ENCODE measurements at regions not wholly inside any gene's neighbourhood (a gene's known extent, or its start where the extent isn't known, plus 50 kb on each side); places are given as distances from the start of the nearest gene placed in this dataset.

GRCh38 chr21:24903994-24904635 lies 703.2 kb downstream of the MRPL39 start:
- no peak for DNase-seq

GRCh38 chr21:24899138-24899537 lies 708.1 kb downstream of the MRPL39 start:
- DNase-seq, result no peak

- DNase-seq, result no peak
Measured at GRCh38 chr21:24897883-24898282, 709.4 kb downstream of the MRPL39 start.

DNA sequence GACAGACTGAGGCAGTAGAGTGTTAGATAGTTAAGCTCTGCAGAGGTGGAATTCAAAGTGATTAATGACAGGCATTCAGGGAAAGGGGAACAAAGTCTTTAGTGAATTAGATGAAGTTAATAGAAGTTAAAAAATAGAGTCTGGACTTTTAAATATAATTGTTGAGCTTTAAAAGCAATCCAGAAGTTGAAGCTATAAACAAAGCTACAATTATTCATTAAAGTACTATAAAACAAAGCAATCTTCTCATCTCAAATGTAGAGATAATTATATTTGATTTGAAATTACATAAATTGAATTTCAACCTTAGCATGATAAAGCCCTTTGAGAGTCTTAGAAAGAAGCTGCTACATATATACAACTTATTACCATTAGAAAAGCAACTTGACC lies 710.6 kb downstream of the MRPL39 start:
- no peak for DNase-seq

DNA sequence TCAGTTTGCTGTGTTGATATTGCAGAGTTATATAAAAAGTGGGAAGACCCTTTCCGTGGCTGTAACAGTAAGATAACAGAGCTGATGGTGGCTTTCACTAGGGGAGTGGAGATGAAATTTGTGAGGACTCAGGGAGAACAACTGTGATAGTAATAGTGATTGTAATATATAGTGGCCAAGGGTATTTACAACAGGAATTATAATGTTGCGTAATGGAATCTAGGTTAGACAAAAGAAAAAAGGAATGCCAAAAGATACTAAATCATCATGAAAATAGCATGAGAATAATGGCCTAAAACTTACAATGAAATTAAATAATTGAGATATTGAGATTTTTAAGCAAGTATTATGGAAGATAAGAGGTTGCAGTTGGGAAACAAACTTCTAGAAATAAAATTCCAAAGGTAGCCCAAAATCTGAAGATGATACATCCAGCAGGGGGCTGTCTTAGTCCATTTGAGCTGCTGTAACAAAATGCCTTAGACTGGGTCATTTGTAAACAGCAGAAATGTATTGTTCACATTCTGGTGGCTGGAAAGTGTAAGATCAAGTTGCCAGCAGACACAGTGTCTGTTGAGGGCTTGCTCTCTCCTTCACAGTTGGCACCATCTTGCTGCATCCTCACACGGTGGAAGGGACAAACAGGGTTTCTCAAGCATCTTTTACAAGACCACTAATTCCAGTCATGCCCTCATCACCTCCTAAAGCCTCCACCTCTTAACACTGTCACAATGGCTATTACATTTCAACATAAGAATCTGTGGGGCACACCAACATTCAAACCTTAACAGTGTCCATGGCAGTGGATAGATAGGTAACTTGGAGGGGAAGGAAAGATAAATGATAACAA lies 711.2 kb downstream of the MRPL39 start:
- DNase-seq, result peak in 1 of 58 donors; percentile 3

- no peak for DNase-seq
Measured at GRCh38 chr21:24894324-24894723, 713.0 kb downstream of the MRPL39 start.

GRCh38 chr21:24890021-24890420 lies 717.3 kb downstream of the MRPL39 start:
- no peak for DNase-seq

- DNase-seq, result no peak
Measured at GRCh38 chr21:24881506-24881905, 725.8 kb downstream of the MRPL39 start.

DNA sequence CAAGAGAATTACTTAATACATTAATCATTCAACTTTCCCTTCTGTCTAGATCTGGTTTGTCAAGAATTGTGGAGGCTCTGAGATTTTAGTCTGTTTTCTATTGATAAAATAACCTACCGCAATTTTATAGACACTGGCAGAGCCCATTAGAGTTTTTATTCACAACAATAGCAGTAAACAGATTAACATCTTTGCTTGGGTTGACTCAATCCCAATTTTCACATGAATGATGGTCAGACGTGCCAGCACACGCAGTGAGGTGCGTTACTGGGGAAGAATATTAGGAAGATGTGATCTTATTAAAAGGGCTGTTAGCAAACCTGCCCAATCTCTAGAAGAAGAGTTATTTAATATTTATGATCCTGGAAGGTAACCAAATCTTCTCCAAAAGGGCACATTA lies 736.6 kb downstream of the MRPL39 start:
- DNase-seq, result no peak

DNA sequence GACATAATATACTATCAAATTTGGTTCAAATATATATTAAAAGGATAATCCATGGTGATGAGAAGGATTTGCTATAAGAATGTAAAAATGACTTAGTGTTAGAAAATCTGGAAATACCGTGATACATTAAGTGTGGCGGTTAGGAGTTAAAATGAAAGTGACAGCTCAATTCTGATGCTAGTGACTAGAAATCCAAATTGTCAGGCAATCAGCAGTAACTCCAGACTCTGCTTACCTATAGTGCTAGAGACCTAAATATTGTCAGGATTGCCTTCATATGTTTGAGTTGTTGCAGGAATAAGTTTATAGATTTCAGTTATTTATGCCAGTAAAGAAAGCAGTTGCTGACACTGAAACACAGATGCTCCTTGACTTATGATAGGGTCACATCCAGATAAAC lies 737.4 kb downstream of the MRPL39 start:
- no peak for DNase-seq

DNA sequence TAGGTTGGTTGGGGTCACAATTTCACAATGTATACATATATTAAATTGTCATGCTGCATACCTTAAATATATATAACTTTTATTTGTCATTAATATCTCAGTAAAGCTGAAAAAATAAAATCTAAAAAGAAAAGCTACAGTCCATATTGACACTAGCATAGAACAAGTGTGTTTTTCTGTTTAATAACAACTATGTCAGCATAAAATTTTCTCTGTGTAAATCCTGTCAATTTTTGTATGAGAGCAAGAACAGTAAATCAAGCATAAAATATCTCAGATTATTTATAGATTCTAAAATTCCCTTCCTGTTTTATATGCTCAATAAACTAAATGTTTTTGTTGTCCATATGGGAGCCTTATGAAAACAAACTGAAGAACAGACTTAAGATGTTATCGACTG lies 739.2 kb downstream of the MRPL39 start:
- no peak for DNase-seq

DNA sequence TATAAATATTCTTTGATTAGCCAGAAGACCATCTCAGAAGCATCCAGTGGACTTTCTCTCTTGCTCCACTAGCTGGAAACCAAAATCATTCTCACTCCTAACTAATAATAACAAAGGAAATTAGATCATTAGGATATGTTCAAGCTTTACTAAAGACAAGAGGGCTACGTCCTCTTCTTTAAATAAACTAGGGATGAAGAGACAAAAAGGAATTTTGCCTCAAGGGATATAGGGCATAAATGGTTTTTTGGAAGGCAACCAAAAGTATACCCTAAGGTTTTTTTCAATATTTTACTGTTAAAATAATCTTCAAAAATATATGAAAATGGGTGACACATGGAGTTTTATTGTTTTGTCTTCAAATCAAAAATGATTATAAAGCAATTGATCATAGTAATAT lies 745.8 kb downstream of the MRPL39 start:
- no peak for DNase-seq

- no peak for DNase-seq
Measured at GRCh38 chr21:24856326-24856725, 751.0 kb downstream of the MRPL39 start.

GRCh38 chr21:24852610-24853195 lies 754.6 kb downstream of the MRPL39 start:
- DNase-seq, result no peak

DNA sequence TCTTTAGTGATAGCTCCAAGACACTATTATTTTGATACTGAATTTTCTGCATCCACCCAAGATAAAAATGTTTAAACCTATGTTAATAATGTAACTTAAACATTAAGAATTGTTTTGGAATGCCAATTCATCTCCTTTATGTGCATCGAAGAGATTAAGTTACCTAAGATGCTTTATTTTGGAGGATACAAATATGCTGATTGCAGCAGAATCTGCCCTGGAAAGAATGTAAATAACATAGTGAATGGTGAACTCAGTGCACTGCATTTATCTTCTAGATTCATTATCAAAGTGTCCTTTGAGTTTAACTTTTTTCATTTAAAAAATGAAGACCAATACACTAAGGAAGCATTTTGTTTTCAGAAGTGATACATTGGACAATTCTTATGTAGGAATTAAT lies 757.2 kb downstream of the MRPL39 start:
- DNase-seq, result no peak

DNA sequence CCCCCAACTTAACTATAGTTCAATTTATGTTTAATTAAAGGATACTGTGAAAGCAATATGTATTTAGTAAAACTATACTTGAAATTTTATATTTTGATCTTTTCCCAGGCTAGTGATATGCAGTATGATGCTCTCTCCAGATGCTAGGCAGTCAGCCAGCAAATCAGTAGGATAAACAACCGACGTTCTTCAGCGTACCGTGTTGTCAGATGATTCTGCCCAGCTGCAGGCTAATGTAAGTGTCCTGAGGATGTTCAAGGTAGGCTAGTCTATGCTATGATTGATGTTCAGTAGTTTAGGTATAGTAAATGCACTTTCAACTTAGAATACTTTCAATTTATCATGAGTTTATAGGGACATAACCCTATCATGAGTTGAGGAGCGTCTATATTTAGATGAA lies 762.6 kb downstream of the MRPL39 start:
- no peak for DNase-seq

- DNase-seq, result peak in 1 of 58 donors; percentile 2
Measured at GRCh38 chr21:24840287-24840686, 767.0 kb downstream of the MRPL39 start.

DNA sequence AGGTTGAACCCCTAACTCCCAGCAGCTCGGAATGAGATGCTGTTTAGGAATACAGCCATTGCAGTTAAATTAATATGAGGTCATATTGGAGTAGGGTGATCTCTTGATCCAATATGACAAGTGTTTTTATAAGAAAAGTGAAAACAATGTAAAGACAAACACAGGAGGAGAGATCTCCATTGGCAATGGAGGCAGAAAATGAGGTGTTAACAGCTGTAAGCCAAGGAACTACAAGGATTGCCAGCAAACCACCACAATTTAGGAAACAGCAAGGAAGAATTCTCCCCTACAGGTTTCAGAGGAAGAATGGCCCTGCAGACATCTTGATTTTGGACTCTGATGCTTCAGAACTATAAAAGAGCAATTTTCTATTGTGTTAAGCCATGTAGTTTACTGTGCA lies 774.3 kb downstream of the MRPL39 start:
- no peak for DNase-seq

DNA sequence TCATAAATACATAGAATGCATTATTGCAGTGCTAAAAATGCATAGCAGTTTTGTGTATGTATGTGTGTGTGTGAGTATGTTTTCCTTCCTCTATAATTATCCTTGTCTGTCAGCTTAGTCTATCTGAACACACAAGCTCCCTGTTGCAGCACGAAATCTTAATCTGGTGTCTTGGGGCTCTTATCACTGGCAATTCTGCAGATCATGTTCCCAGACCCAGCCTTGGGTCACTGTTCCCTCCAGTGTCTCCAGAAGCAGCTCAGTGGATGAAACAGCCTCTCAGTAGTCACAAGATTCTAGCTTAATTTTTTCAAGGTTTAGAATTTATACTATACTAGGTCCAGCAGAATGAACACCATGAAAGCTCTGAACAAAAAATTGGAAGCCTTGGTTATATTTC lies 777.9 kb downstream of the MRPL39 start:
- DNase-seq, result no peak

DNA sequence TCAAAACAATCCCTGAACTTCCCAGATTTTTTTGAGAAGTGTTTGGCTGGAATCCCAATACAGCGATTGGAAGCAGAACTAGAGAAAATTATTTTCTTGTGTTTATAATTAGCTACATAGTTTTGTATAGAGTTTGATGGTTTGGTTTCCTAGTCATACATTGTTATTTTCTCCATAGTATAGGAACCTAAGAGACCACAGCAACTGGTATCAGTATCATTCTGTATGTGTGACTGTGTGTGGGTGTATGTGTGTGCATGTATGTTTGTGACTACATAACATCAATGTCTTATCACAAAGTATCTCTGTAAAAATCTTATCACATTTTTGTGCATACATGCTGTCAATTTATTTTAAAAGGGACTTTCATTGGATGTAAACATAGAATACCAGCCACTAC lies 780.5 kb downstream of the MRPL39 start:
- no peak for DNase-seq

DNA sequence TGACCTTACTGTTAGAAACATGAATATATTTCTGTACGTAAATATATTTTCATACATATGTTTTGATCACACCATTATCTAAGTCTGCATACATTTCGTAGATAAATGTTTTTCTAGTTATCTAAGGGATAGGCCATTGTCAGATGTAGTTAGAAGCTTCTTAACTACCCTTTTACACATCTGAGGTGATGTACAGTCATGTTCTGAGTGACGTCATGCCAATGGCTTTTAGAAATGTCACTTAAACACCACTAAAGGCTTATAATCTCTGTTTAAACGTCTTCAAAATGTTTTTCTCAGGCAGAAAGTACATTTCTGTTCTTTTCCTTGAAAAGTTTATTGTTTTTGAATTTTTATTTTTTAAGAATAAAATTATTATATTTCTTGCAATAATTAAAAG lies 781.9 kb downstream of the MRPL39 start:
- no peak for DNase-seq

DNA sequence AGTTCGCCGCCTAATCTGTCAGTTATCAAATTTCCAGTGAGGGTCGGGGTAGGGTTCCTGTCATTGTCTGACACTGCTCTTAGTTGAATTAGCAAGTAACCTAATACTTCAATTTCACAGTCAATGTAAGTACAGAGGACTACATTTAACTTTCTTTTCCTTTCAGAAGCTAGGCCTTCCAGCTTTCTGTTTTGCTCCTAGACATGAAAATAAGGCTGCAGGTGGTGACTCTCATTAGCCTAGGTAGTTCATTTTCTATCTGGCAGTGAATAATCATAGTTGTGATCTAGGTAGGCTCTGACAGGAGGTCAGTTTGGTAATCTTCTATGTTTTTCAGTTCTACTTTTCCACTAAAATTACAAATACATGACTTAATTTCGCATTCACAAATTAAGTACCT lies 783.1 kb downstream of the MRPL39 start:
- DNase-seq, result no peak

DNA sequence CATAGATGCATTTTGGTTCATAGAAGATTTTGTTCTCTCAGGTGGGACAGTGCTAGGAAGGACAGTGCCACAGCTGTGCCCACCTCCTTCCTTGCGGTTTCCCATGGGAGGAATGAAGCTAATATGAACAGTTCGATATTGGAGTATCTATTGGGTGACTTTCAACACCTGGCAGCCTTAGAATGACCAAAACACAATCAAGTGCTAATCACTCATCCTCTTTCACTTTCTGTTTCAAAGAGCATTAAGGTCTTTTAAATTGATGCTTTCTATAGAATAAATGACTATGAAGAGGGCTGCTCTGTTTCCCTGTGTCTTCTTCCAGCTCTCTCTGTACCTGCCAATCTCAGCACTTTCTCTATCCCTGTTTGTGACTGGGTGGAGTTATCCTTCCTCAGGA lies 784.0 kb downstream of the MRPL39 start:
- DNase-seq, result no peak

All from anterior cingulate cortex (tissue), 58 donors.